ENCODE measurements at regions not wholly inside any gene's neighbourhood (a gene's known extent, or its start where the extent isn't known, plus 50 kb on each side); places are given as distances from the start of the nearest gene placed in this dataset.

DNA sequence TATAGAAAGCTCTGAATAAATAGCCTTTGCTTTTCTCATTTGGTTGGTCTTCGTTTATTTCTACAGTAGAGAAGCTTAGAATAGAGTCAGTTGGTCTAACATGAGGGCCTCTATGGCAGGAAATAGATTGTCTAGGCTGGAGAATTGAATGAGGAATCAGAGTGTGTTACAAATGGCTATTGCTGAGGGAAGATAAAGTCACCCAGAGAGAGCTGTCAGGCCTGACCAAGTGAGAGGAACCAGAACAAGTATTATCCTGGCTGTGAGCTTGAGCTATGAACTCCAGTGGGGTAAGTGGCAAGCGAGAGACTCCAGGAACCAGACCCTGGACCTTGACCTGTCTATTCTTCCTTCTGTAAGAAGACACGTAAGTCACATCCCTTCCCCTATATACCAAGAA lies 353.1 kb downstream of the CD83 start:
- WGBS (ENCODE audit: insufficient coverage, insufficient replicate concordance, low lambda C conversion rate, missing lambda C conversion rate), result 31% methylated on average over 3 of the region's 3 CpGs
- POLR2A ChIA-PET, result no interaction called here

More for the DNA sequence above, 353.1 kb downstream of the CD83 start:
- Histone ChIP-seq H3K4me2 (ENCODE audit: control insufficient read depth, insufficient read depth) (no peak overlapping the region), H2AFZ (ENCODE audit: control insufficient read depth, low read depth, low read length) (no peak overlapping the region), H3K4me3 (no peak overlapping the region), H3K4me1 (ENCODE audit: control insufficient read depth, insufficient read depth, low read length) (no peaks in the 10 kb centered on the region), H3K79me2 (ENCODE audit: control insufficient read depth, insufficient read depth, low read length) (no peaks in the 10 kb centered on the region), H3K9ac (ENCODE audit: control insufficient read depth, insufficient read depth, low read length) (no peak overlapping the region), H3K27me3 (replicated peaks in 1 of 2; ENCODE audit: control insufficient read depth in 2 of 2, insufficient read depth in 2 of 2, low read length in 1 of 2) (peaks cover 0 to 3% of the 10 kb centered on the region in 2 experiments; a peak in 1 of 4 replicates), H3K9me3 (replicated peaks; ENCODE audit: control insufficient read depth, insufficient read depth, low read length) (no peaks in the 10 kb centered on the region), H4K20me1 (ENCODE audit: control insufficient read depth, insufficient read depth) (no peaks in the 10 kb centered on the region), H3K36me3 (ENCODE audit: control insufficient read depth in 2 of 2, insufficient read depth in 2 of 2, low read length in 1 of 2) (no peaks in the 10 kb centered on the region), H3K27ac (ENCODE audit: control insufficient read depth, insufficient read depth) (no peak overlapping the region)
- no TSS peak for BruUV-seq (replicated peaks)
- in situ Hi-C loops (cut with MboI), result no loop called here
- intact Hi-C loops (cut with micrococcal nuclease; ENCODE audit: unreplicated experiment), result no loop called here
- ATAC-seq (no peak), DNase-seq (ENCODE audit: low read depth, low spot score) (no peak), FAIRE-seq (no peak)
- no peak for TF ChIP-seq NFYB (IDR thresholded peaks at IDR 0.05; ENCODE audit: insufficient read depth, low read depth, low read length)
- TF ChIP-seq EZH2 (IDR thresholded peaks at IDR 0.05; ENCODE audit: borderline replicate concordance, control insufficient read depth, low read depth, low read length), result no peak
- no peak for TF ChIP-seq KDM1A (IDR thresholded peaks at IDR 0.05; ENCODE audit: borderline replicate concordance)
- no peak for TF ChIP-seq NFYA (IDR thresholded peaks at IDR 0.05; ENCODE audit: borderline replicate concordance, low read depth, low read length)
- TF ChIP-seq, protein P1, sequence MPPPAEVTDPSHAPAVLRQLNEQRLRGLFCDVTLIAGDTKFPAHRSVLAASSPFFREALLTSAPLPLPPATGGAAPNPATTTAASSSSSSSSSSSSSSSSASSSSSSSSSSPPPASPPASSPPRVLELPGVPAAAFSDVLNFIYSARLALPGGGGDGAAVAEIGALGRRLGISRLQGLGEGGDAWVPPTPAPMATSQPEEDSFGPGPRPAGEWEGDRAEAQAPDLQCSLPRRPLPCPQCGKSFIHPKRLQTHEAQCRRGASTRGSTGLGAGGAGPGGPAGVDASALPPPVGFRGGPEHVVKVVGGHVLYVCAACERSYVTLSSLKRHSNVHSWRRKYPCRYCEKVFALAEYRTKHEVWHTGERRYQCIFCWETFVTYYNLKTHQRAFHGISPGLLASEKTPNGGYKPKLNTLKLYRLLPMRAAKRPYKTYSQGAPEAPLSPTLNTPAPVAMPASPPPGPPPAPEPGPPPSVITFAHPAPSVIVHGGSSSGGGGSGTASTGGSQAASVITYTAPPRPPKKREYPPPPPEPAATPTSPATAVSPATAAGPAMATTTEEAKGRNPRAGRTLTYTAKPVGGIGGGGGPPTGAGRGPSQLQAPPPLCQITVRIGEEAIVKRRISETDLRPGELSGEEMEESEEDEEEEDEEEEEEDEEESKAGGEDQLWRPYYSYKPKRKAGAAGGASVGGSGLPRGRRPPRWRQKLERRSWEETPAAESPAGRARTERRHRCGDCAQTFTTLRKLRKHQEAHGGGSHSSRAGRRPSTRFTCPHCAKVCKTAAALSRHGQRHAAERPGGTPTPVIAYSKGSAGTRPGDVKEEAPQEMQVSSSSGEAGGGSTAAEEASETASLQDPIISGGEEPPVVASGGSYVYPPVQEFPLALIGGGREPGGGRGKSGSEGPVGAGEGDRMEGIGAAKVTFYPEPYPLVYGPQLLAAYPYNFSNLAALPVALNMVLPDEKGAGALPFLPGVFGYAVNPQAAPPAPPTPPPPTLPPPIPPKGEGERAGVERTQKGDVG (CRISPR knock-in tag; IDR thresholded peaks at IDR 0.05), result no peak
- TF ChIP-seq JUNB (IDR thresholded peaks at IDR 0.05), result no peak
- no peak for TF ChIP-seq TCF7 (IDR thresholded peaks at IDR 0.05; ENCODE audit: borderline replicate concordance)
- TF ChIP-seq NR2C1 (IDR thresholded peaks at IDR 0.05), result no peak
- TF ChIP-seq DPF2 (IDR thresholded peaks at IDR 0.05), result no peak
- no peak for TF ChIP-seq NFXL1 (IDR thresholded peaks at IDR 0.05; ENCODE audit: borderline replicate concordance)
- TF ChIP-seq, protein P2, sequence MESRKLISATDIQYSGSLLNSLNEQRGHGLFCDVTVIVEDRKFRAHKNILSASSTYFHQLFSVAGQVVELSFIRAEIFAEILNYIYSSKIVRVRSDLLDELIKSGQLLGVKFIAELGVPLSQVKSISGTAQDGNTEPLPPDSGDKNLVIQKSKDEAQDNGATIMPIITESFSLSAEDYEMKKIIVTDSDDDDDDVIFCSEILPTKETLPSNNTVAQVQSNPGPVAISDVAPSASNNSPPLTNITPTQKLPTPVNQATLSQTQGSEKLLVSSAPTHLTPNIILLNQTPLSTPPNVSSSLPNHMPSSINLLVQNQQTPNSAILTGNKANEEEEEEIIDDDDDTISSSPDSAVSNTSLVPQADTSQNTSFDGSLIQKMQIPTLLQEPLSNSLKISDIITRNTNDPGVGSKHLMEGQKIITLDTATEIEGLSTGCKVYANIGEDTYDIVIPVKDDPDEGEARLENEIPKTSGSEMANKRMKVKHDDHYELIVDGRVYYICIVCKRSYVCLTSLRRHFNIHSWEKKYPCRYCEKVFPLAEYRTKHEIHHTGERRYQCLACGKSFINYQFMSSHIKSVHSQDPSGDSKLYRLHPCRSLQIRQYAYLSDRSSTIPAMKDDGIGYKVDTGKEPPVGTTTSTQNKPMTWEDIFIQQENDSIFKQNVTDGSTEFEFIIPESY (IDR thresholded peaks at IDR 0.05), result no peak
- ChIA-PET CTCF (no interaction called here), RAD21 (ENCODE audit: unreplicated experiment) (no interaction called here), SMC1A (ENCODE audit: uncharacterized antibody, unreplicated experiment) (interaction anchor here (1.4 kb wide), 1 partner anchor 16 kb away, joined by 4 read pairs; no protein-coding TSS in a partner anchor)

Data from GM12878 (cell line).